ENCODE measurements at regions not wholly inside any gene's neighbourhood (a gene's known extent, or its start where the extent isn't known, plus 50 kb on each side); places are given as distances from the start of the nearest gene placed in this dataset.

GRCh38 chr18:56245866-56246580 lies 392.4 kb downstream of the TXNL1 start:
- H3K27ac ChIP-seq (ENCODE audit: low read depth, low read length) = no peak overlapping the region
- H3K18ac ChIP-seq (ENCODE audit: extremely low read depth, low read length) = no peak overlapping the region
- no peak overlapping the region for H4K91ac ChIP-seq (replicated peaks; ENCODE audit: insufficient read length, low read length)
- CTCF ChIA-PET (ENCODE audit: partially characterized antibody) = interaction anchor here (1.3 kb wide), 1 partner anchor 339 kb away, joined by 3 read pairs; no protein-coding TSS in a partner anchor
- no peak overlapping the region for H4K5ac ChIP-seq (ENCODE audit: insufficient read length, low read depth, low read length)
- no peaks in the 10 kb centered on the region for H3K36me3 ChIP-seq (ENCODE audit: control insufficient read depth in 2 of 4, insufficient read depth in 4 of 4, low read length in 3 of 4)
- POLR2A ChIA-PET (ENCODE audit: partially characterized antibody) = no interaction called here
- no peak overlapping the region for H2BK12ac ChIP-seq (ENCODE audit: low read depth, low read length)
- H3K9me3 ChIP-seq (ENCODE audit: insufficient read depth in 2 of 2, low read depth in 1 of 2, low read length in 1 of 2) = no peaks in the 10 kb centered on the region; a peak in 1 of 4 replicates
- no peak overlapping the region for H3K4me3 ChIP-seq (ENCODE audit: extremely low read depth in 1 of 4, insufficient read depth in 2 of 4, low read depth in 3 of 4, low read length in 4 of 4)
- no peak overlapping the region for H3K23ac ChIP-seq (ENCODE audit: insufficient read length)
- no peak overlapping the region for H3K4me2 ChIP-seq (ENCODE audit: insufficient read depth in 1 of 2, low read depth in 2 of 2, low read length in 2 of 2)
- 95% methylated on average over 5 of the region's 5 CpGs; no CpG with 5 or more reads in 1 of the 2 experiments for WGBS, 2 experiments (ENCODE audit: extremely low coverage in 1 of 2, insufficient coverage in 1 of 2, insufficient read length in 1 of 2, insufficient replicate concordance in 2 of 2, low coverage in 1 of 2, low lambda C conversion rate in 2 of 2, missing lambda C conversion rate in 1 of 2)
- no peaks in the 10 kb centered on the region for H3K4me1 ChIP-seq (replicated peaks in 1 of 4; ENCODE audit: control insufficient read depth in 3 of 4, insufficient read depth in 4 of 4, low read length in 3 of 4)
- FAIRE-seq (no peak), DNase-seq (ENCODE audit: low read depth in 1 of 2, low spot score in 2 of 2) (no peak)
- no peaks in the 10 kb centered on the region for H3K79me1 ChIP-seq (ENCODE audit: low read depth, low read length)
- no peaks in the 10 kb centered on the region for H3K79me2 ChIP-seq (ENCODE audit: control insufficient read depth in 1 of 2, insufficient read depth in 2 of 2, low read length in 2 of 2)
- H3K9ac ChIP-seq (replicated peaks in 1 of 4; ENCODE audit: extremely low read depth in 1 of 4, low read depth in 3 of 4, low read length in 3 of 4) = no peak overlapping the region
- H3K23me2 ChIP-seq (ENCODE audit: low read depth, low read length) = no peaks in the 10 kb centered on the region
- no peak overlapping the region for H2AFZ ChIP-seq (ENCODE audit: low read length)
- no peaks in the 10 kb centered on the region for H3K27me3 ChIP-seq (replicated peaks in 1 of 4; ENCODE audit: control insufficient read depth in 3 of 4, extremely low read depth in 1 of 4, insufficient read depth in 3 of 4, low read length in 3 of 4)
- H2BK20ac ChIP-seq (ENCODE audit: low read length) = no peak overlapping the region
- H2BK120ac ChIP-seq (replicated peaks; ENCODE audit: low read depth, low read length) = no peak overlapping the region
- no peak overlapping the region for H4K8ac ChIP-seq (ENCODE audit: extremely low read depth, insufficient read depth, low read length)
- H3K4ac ChIP-seq (replicated peaks; ENCODE audit: insufficient read length, low read depth, low read length) = no peak overlapping the region
- no peaks in the 10 kb centered on the region for H4K20me1 ChIP-seq (replicated peaks in 1 of 2; ENCODE audit: control insufficient read depth in 1 of 2, insufficient read depth in 2 of 2, low read length in 2 of 2)
- no peak overlapping the region for H2BK5ac ChIP-seq (ENCODE audit: low read depth, low read length)
- H3K56ac ChIP-seq (replicated peaks; ENCODE audit: insufficient read length, low read depth, low read length) = no peak overlapping the region
- no peak overlapping the region for H2AK5ac ChIP-seq (ENCODE audit: low read depth, low read length)
- H3K14ac ChIP-seq (ENCODE audit: insufficient read length) = no peak overlapping the region
- no peak overlapping the region for H2BK15ac ChIP-seq (ENCODE audit: low read length)
- TF ChIP-seq, protein P1, sequence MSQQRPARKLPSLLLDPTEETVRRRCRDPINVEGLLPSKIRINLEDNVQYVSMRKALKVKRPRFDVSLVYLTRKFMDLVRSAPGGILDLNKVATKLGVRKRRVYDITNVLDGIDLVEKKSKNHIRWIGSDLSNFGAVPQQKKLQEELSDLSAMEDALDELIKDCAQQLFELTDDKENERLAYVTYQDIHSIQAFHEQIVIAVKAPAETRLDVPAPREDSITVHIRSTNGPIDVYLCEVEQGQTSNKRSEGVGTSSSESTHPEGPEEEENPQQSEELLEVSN (IDR thresholded peaks at IDR 0.05) = no peak
- TF ChIP-seq FOSL1 (IDR thresholded peaks at IDR 0.05; ENCODE audit: insufficient read depth, low read depth, low read length) (no peak), EZH2 (IDR thresholded peaks at IDR 0.05; ENCODE audit: low read depth, low read length, severe bottlenecking) (no peak), RAD21 (IDR thresholded peaks at IDR 0.05 in 1 of 2, conservative IDR thresholded peaks at IDR 0.05 in 1 of 2; ENCODE audit: low read depth in 2 of 2, low read length in 2 of 2) (no peak), ATF2 (IDR thresholded peaks at IDR 0.05; ENCODE audit: low read length) (no peak)

All from H1 (cell line).